ENCODE measurements at regions not wholly inside any gene's neighbourhood (a gene's known extent, or its start where the extent isn't known, plus 50 kb on each side); places are given as distances from the start of the nearest gene placed in this dataset.

- no peak overlapping the region for H3K27ac Mint-ChIP-seq (ENCODE audit: unreplicated experiment)
- peaks cover 4% of the 10 kb centered on the region for H3K9me3 Mint-ChIP-seq (ENCODE audit: low read depth)
- H3K36me3 Mint-ChIP-seq (ENCODE audit: low read depth) = no peaks in the 10 kb centered on the region
- TF ChIP-seq, protein P1, sequence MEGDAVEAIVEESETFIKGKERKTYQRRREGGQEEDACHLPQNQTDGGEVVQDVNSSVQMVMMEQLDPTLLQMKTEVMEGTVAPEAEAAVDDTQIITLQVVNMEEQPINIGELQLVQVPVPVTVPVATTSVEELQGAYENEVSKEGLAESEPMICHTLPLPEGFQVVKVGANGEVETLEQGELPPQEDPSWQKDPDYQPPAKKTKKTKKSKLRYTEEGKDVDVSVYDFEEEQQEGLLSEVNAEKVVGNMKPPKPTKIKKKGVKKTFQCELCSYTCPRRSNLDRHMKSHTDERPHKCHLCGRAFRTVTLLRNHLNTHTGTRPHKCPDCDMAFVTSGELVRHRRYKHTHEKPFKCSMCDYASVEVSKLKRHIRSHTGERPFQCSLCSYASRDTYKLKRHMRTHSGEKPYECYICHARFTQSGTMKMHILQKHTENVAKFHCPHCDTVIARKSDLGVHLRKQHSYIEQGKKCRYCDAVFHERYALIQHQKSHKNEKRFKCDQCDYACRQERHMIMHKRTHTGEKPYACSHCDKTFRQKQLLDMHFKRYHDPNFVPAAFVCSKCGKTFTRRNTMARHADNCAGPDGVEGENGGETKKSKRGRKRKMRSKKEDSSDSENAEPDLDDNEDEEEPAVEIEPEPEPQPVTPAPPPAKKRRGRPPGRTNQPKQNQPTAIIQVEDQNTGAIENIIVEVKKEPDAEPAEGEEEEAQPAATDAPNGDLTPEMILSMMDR (IDR thresholded peaks at IDR 0.05) = no peak
- peaks cover 6% of the 10 kb centered on the region for H3K27me3 Mint-ChIP-seq (ENCODE audit: low read depth)
- H3K4me3 Mint-ChIP-seq (ENCODE audit: unreplicated experiment) = no peak overlapping the region
- DNase-seq (ENCODE audit: low spot score) = no peak
- no peaks in the 10 kb centered on the region for H3K4me1 Mint-ChIP-seq (ENCODE audit: low read depth)
These were observed 295.9 kb upstream of the HDAC4 start for GRCh38 chr2:239696559-239697207.

GRCh38 chr2:239695728-239696240, 295.0 kb upstream of the HDAC4 start:
- Mint-ChIP-seq H3K4me1 (ENCODE audit: low read depth) (no peaks in the 10 kb centered on the region), H3K27ac (ENCODE audit: unreplicated experiment) (no peak overlapping the region), H3K27me3 (ENCODE audit: low read depth) (peaks cover 6% of the 10 kb centered on the region), H3K36me3 (ENCODE audit: low read depth) (no peaks in the 10 kb centered on the region), H3K9me3 (ENCODE audit: low read depth) (peaks cover 4% of the 10 kb centered on the region), H3K4me3 (ENCODE audit: unreplicated experiment) (no peak overlapping the region)
- no peak for DNase-seq (ENCODE audit: low spot score)
- TF ChIP-seq, protein P1 (IDR thresholded peaks at IDR 0.05) = no peak

DNA sequence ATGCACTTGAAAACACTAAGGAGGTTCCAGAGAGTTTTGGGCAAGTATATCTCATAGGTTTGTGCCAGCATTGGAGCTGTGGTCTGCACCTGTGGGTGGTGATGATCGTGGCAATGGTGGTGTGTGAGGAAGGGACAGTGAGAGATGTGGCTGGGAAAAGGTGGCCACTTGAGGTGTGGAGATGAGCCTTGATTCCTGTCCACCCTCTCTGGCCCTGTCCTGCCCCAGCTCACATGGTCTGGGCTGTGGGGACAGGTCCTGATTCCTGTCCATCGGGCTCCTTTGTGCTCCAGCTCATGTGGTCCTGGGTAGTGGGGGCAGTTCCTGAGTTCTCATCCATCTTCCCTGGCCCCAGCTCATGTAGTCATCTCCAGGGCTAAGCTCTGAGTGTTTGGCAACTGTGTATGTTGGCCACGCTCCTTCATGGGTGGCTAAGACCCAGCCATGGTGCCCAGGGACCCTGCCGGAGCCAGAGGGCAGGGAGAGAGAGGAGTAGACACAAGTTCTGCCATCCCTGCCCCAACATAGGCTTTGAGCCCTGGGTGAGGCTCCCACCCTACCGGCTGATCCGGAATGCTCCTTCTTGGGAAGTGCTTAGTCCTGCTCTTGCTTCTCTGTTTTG, 294.4 kb upstream of the HDAC4 start:
- Mint-ChIP-seq H3K36me3 (ENCODE audit: low read depth) (no peaks in the 10 kb centered on the region), H3K4me3 (ENCODE audit: unreplicated experiment) (no peak overlapping the region), H3K27me3 (ENCODE audit: low read depth) (peaks cover 6% of the 10 kb centered on the region), H3K27ac (ENCODE audit: unreplicated experiment) (no peak overlapping the region), H3K9me3 (ENCODE audit: low read depth) (no peaks in the 10 kb centered on the region), H3K4me1 (ENCODE audit: low read depth) (no peaks in the 10 kb centered on the region)
- TF ChIP-seq, protein P1 (IDR thresholded peaks at IDR 0.05) = no peak
- no peak for DNase-seq (ENCODE audit: low spot score)

DNA sequence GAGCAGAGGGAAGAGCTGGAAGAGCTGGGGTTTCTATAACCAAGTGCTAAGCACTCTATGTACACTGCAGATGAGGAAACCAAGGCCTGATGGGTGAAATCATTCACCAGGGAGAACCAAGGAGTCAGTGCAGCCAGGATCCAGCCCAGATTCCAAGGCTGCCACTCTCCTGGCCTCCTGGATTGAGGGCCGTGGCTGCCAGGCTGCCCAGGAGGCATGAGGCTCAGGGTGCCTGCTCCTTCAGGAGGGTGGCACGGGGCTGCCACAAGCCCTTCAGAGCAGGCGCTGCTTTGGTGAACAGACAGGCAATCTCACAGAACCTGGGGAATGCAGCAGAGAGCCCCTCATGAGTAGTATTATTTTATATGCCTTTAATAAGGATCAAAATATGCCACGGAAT, 293.7 kb upstream of the HDAC4 start:
- Mint-ChIP-seq H3K27ac (ENCODE audit: unreplicated experiment) (no peak overlapping the region), H3K4me1 (ENCODE audit: low read depth) (no peaks in the 10 kb centered on the region), H3K4me3 (ENCODE audit: unreplicated experiment) (no peak overlapping the region), H3K9me3 (ENCODE audit: low read depth) (no peaks in the 10 kb centered on the region), H3K36me3 (ENCODE audit: low read depth) (no peaks in the 10 kb centered on the region), H3K27me3 (ENCODE audit: low read depth) (peaks cover 6% of the 10 kb centered on the region)
- TF ChIP-seq, protein P1 (IDR thresholded peaks at IDR 0.05) = no peak
- DNase-seq (ENCODE audit: low spot score) = no peak

DNA sequence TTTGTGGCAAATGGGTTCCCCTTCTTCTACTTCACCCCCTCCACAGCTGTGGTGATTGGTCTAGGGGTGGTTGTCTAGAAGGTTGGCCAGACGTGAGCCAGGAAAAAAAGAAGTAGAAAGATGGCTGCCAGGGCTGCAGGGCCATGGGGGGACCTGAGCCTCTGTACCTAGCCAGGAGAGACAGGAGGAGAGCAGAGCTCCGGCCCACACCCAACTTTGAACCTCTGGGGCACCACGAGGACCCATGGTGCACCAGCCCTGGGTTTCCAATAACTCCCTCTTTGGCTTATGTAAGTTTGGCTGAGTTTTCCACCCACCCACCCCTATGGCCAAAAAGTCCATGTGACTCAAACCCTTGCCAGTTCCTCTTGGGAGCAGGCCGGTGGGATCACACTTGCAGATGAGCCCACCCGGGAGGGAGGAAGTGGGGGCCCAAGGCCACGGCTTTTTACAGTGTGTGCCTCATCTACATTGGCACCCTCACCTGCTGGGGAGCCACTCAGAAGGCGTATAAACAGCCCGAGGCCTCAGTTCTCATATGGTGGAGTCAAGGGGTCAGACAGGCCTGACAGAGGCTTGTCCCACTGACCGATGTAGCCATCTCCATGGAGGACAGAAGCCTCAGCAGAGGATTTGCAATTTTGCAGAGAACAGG, 293.1 kb upstream of the HDAC4 start:
- H3K4me3 Mint-ChIP-seq (ENCODE audit: unreplicated experiment) = no peak overlapping the region
- DNase-seq (ENCODE audit: low spot score) = no peak
- TF ChIP-seq, protein P1 (IDR thresholded peaks at IDR 0.05) = no peak
- H3K9me3 Mint-ChIP-seq (ENCODE audit: low read depth) = no peaks in the 10 kb centered on the region
- no peaks in the 10 kb centered on the region for H3K4me1 Mint-ChIP-seq (ENCODE audit: low read depth)
- no peaks in the 10 kb centered on the region for H3K36me3 Mint-ChIP-seq (ENCODE audit: low read depth)
- H3K27ac Mint-ChIP-seq (ENCODE audit: unreplicated experiment) = no peak overlapping the region
- H3K27me3 Mint-ChIP-seq (ENCODE audit: low read depth) = peaks cover 7% of the 10 kb centered on the region

Measured in chondrocyte (in vitro differentiated cells).